Right atrium auricular region (tissue), 2 donors: ENCODE measurements at regions not wholly inside any gene's neighbourhood (a gene's known extent, or its start where the extent isn't known, plus 50 kb on each side); places are given as distances from the start of the nearest gene placed in this dataset.

Experiments used
- DNase-seq: peaks from one replicate; pipeline ENCODE4 v3.0.0-alpha.2; 2019; ENCODE audit warnings: low spot score
- H3K27ac ChIP-seq, 2 donors: fragments of 200-600 bp; sonication (generic); 1 replicate in 1 of 2; 2 replicates in 1 of 2; pipeline ENCODE4 v1.5.1; 2016 to 2019
- H3K27me3 ChIP-seq, 2 donors: fragments of 200-600 bp; sonication (generic); one replicate each; pipeline versions ENCODE4 v1.5.1 to v1.6.0; 2017 to 2019
- H3K36me3 ChIP-seq: fragments of 200-600 bp; sonication (generic); one replicate; pipeline ENCODE4 v1.5.1; 2016
- H3K4me1 ChIP-seq, 2 donors: fragments of 200-600 bp; sonication (generic); one replicate each; pipeline versions ENCODE4 v1.5.1 to v1.6.0; 2017 to 2019
- H3K4me3 ChIP-seq, 2 donors: fragments of 200-600 bp; sonication (generic); 1 replicate in 1 of 2; 2 replicates in 1 of 2; pipeline ENCODE4 v1.5.1; 2017 to 2019; ENCODE audit warnings: mild to moderate bottlenecking in 1 of 2, moderate library complexity in 1 of 2
- H3K9me3 ChIP-seq, 2 donors: fragments of 200-600 bp; sonication (generic); one replicate each; pipeline ENCODE4 v1.5.1; 2019
- TF ChIP-seq, protein P1 (sequence below), 2 donors: fragments of 200-600 bp; sonication (generic); IDR thresholded peaks; one replicate each; pipeline ENCODE4 v1.5.1; 2019; ENCODE audit warnings: antibody characterized with exemption in 2 of 2

DNA sequence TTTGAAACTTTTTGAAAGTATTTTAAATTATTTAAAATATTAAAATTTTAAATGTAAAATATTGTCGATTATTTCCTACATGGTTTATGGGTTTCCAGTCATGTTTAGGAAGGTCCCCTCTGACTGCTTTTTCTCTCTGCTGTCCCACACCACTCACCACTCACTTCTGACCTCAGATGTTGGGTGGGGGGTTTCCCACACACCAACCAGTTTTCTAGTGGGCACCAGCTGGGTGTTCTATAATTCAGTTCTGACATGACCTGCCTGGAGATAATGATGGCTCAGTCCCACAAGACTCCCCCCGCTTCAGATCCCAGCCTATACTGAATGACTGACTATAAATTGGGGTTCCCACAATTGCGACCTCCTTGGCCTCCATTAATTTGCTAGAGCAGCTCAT lies 310.4 kb downstream of the GADD45G start:
- DNase-seq, result peak; percentile 46
- TF ChIP-seq, protein P1, sequence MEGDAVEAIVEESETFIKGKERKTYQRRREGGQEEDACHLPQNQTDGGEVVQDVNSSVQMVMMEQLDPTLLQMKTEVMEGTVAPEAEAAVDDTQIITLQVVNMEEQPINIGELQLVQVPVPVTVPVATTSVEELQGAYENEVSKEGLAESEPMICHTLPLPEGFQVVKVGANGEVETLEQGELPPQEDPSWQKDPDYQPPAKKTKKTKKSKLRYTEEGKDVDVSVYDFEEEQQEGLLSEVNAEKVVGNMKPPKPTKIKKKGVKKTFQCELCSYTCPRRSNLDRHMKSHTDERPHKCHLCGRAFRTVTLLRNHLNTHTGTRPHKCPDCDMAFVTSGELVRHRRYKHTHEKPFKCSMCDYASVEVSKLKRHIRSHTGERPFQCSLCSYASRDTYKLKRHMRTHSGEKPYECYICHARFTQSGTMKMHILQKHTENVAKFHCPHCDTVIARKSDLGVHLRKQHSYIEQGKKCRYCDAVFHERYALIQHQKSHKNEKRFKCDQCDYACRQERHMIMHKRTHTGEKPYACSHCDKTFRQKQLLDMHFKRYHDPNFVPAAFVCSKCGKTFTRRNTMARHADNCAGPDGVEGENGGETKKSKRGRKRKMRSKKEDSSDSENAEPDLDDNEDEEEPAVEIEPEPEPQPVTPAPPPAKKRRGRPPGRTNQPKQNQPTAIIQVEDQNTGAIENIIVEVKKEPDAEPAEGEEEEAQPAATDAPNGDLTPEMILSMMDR (IDR thresholded peaks at IDR 0.05), result no peak
- Histone ChIP-seq H3K36me3 (no peaks in the 10 kb centered on the region), H3K27ac (no peak overlapping the region), H3K27me3 (no peaks in the 10 kb centered on the region), H3K4me3 (no peak overlapping the region), H3K4me1 (no peaks in the 10 kb centered on the region), H3K9me3 (no peaks in the 10 kb centered on the region)

DNA sequence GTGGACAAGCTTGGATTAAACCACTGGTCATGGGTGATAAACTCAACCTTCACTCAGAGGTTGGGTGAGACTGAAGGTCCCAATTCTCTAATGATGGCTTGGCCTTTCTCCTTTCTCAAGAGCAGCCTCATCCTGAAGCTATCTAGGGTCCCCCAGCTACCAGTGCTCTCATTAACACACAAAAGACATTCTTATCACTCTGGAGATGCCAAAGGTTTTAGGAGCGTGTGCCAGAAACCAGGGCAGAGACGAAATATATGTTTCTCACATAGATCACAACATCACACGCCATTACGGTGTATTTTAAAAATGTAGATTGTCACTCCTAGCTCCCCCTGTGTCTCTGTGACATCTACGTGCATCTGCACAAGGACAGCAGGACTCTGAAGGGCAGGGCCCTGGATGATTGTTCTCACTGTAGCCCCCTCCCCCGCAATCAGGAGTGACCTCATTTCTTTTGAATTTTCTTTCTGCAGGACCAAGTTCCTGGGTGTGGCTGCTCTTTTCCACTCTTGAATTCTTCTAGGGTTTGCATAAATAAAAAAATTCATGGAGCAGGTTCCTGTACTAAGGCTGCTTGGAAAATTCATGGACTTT lies 311.3 kb downstream of the GADD45G start:
- no peak overlapping the region for H3K27ac ChIP-seq
- TF ChIP-seq, protein P1 (IDR thresholded peaks at IDR 0.05), result no peak
- peak; percentile 52 for DNase-seq
- H3K4me3 ChIP-seq, result no peak overlapping the region
- no peaks in the 10 kb centered on the region for H3K4me1 ChIP-seq
- H3K36me3 ChIP-seq, result no peaks in the 10 kb centered on the region
- no peaks in the 10 kb centered on the region for H3K27me3 ChIP-seq
- H3K9me3 ChIP-seq, result no peaks in the 10 kb centered on the region

DNA sequence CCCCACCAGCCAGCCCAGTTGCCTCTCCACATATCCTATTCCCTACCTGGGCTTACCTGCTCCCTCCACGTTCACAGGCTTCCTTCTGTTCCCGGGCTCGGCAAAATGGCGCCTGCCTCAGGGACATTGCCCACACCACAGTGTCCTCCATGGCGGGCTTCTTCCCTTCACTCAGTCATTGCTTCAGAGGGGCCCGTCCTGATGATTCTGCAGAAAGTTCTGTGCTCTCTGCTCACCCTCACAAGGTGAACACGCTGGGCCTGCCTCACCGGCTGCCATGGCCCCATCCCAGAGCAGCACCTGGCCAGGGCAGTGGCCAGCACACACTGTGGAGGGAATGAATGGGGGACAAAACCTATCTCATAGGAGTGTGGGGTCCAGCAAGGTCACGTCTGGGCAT lies 313.0 kb downstream of the GADD45G start:
- TF ChIP-seq, protein P1 (IDR thresholded peaks at IDR 0.05), result no peak
- Histone ChIP-seq H3K27me3 (no peaks in the 10 kb centered on the region), H3K9me3 (no peaks in the 10 kb centered on the region), H3K27ac (no peak overlapping the region), H3K4me1 (no peaks in the 10 kb centered on the region), H3K36me3 (no peaks in the 10 kb centered on the region), H3K4me3 (no peak overlapping the region)
- DNase-seq, result peak; percentile 23

DNA sequence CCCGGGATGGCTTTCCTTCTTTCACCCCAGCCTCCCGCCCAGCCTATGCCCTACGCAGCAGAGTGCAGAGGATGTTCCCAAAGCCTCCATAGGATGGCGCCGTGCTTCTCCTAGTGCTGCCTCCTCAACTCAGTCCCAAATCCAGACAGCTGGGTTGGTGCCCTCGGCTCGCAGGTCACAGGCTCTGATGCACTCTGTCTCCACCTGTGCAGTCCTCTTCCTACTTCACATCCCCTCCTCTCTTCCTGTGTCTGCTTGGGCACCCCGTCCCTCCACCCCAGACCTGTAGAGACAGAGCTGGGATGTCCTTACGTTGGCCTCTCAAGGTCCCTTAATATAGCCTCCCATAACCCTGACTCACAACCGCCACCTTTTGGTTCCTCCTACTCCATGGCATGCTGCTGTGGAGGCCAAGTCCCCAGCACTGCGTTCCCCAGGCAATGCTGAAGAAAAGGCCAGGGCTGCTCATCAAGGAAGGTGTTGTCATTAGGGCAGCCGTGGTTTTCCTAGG lies 314.4 kb downstream of the GADD45G start:
- TF ChIP-seq, protein P1 (IDR thresholded peaks at IDR 0.05), result peak in 1 of 2 donors; percentile 55
- Histone ChIP-seq H3K4me1 (no peaks in the 10 kb centered on the region), H3K9me3 (no peaks in the 10 kb centered on the region), H3K27ac (no peak overlapping the region), H3K36me3 (no peaks in the 10 kb centered on the region), H3K4me3 (no peak overlapping the region), H3K27me3 (no peaks in the 10 kb centered on the region)
- peak; percentile 58 for DNase-seq

DNA sequence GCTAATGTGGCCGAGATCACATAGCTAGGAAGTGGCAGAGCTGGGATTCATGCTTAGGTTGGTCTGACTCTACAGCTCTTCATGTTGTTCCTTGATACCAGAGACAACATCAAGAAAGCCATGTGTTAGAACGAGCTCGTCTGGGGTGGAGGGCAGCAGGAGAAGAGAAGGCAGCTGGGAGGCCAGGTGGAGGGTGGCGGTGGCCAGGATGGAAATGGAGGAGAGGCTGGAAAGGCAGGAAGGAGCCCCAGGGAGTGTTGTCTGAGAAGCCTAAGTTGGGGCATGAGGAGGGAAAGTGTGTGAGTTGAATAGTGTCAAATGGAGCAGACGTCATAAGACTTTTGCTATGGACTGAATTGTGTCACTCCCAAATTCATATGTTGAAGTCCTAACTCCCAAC lies 315.3 kb downstream of the GADD45G start:
- H3K4me3 ChIP-seq, result no peak overlapping the region
- TF ChIP-seq, protein P1 (IDR thresholded peaks at IDR 0.05), result no peak
- peak; percentile 28 for DNase-seq

DNA sequence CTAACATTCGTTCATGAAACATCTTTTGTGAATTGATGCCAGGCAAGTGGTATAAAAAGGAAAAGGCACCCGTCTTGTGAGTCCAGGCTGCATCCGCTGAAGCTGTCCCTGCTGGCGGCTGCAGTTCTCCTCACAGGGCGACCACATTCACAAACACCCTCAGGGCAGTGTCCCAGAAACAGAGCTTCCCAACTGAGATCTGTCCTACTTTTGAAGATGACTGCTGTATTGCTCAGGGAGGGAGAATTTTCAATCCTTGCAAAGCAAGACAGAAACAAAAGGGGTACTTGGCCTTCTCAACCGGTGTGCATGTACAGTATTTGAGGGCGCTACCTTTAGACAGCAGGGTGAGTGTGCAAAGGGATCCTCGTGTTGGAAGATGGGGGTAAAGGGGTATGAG lies 316.1 kb downstream of the GADD45G start:
- Histone ChIP-seq H3K4me3 (no peak overlapping the region), H3K9me3 (no peaks in the 10 kb centered on the region), H3K4me1 (no peaks in the 10 kb centered on the region), H3K27ac (no peak overlapping the region), H3K36me3 (no peaks in the 10 kb centered on the region), H3K27me3 (no peaks in the 10 kb centered on the region)
- DNase-seq, result no peak
- TF ChIP-seq, protein P1 (IDR thresholded peaks at IDR 0.05), result no peak

More for the DNA sequence above, 315.3 kb downstream of the GADD45G start:
- Histone ChIP-seq H3K9me3 (no peaks in the 10 kb centered on the region), H3K4me1 (no peaks in the 10 kb centered on the region), H3K27me3 (no peaks in the 10 kb centered on the region), H3K36me3 (no peaks in the 10 kb centered on the region), H3K27ac (no peak overlapping the region)
